Esophagus squamous epithelium (tissue), 4 donors: ENCODE measurements at regions not wholly inside any gene's neighbourhood (a gene's known extent, or its start where the extent isn't known, plus 50 kb on each side); places are given as distances from the start of the nearest gene placed in this dataset.

ENCODE experiments used
- CTCF ChIP-seq, 6 experiments: fragments of 450-650 bp in 4 of 6; fragments of 200-600 bp in 2 of 6; sonication (generic) in 2 of 6; IDR thresholded peaks; one replicate each; pipeline ENCODE4 v1.5.1; 2016 to 2019; ENCODE audit warnings: antibody characterized with exemption in 6 of 6, mild to moderate bottlenecking in 4 of 6, moderate library complexity in 4 of 6
- POLR2A ChIP-seq, 4 donors: fragments of 450-650 bp; IDR thresholded peaks; one replicate each; pipeline ENCODE4 v1.6.1; 2017; ENCODE audit warnings: antibody characterized with exemption in 4 of 4, mild to moderate bottlenecking in 4 of 4, moderate library complexity in 3 of 4

GRCh38 chr5:126052791-126053190, 370.4 kb upstream of the GRAMD2B start:
- TF ChIP-seq CTCF (IDR thresholded peaks at IDR 0.05) (no peak), POLR2A (IDR thresholded peaks at IDR 0.05) (no peak)
